Natural killer cell (primary cell): ENCODE measurements at regions not wholly inside any gene's neighbourhood (a gene's known extent, or its start where the extent isn't known, plus 50 kb on each side); places are given as distances from the start of the nearest gene placed in this dataset.
"Not testable (repeated sequence)": the region's sequence is repeated elsewhere in the genome, so short reads cannot be mapped to it uniquely, and the experiment has no call there.

ENCODE experiments used
- ATAC-seq, 3 donors: fragments of 150-1000 bp in 2 of 3; fragments of 200-7000 bp in 1 of 3; cut with Tn5 transposase; 1 replicate in 1 of 3; 2 replicates in 2 of 3; pipeline ENCODE4 v1.10.0; 2021; ENCODE audit warnings: mild to moderate bottlenecking in 2 of 3, moderate library complexity in 2 of 3
- DNase-seq, 2 donors: peaks; one replicate each; pipeline versions ENCODE4 v3.0.0 to v3.0.0-alpha.2; 2013 to 2021; ENCODE audit warnings: mixed read lengths in 1 of 2
- H3K27ac ChIP-seq: one replicate; pipeline ENCODE4 v1.5.1; 2013; ENCODE audit warnings: mild to moderate bottlenecking, low read length
- H3K27me3 ChIP-seq: one replicate; pipeline ENCODE4 v1.6.1; 2013; ENCODE audit warnings: low read length; ENCODE audit not compliant: control insufficient read depth, insufficient read depth
- H3K36me3 ChIP-seq: one replicate; pipeline ENCODE4 v1.6.1; 2013; ENCODE audit warnings: low read length; ENCODE audit not compliant: control insufficient read depth, insufficient read depth
- H3K4me1 ChIP-seq: one replicate; pipeline ENCODE4 v1.6.1; 2013; ENCODE audit warnings: low read length; ENCODE audit not compliant: control insufficient read depth, insufficient read depth
- H3K4me3 ChIP-seq: one replicate; pipeline ENCODE4 v1.5.1; 2013; ENCODE audit warnings: low read length
- H3K9me3 ChIP-seq: one replicate; pipeline ENCODE4 v1.6.1; 2013; ENCODE audit warnings: low read length; ENCODE audit not compliant: control insufficient read depth, insufficient read depth
- H3K27ac Mint-ChIP-seq, 2 donors: one replicate each; pipeline ENCODE4 v1.8.0; 2022; ENCODE audit warnings: mild to moderate bottlenecking in 2 of 2, mixed read lengths in 2 of 2, moderate library complexity in 1 of 2
- H3K27me3 Mint-ChIP-seq, 2 donors: one replicate each; pipeline ENCODE4 v1.8.0; 2022; ENCODE audit warnings: low read depth in 2 of 2, mixed read lengths in 2 of 2
- H3K36me3 Mint-ChIP-seq: one replicate; pipeline ENCODE4 v1.8.0; 2022; ENCODE audit warnings: mixed read lengths
- H3K4me1 Mint-ChIP-seq, 2 donors: one replicate each; pipeline ENCODE4 v1.8.0; 2022; ENCODE audit warnings: mixed read lengths in 2 of 2
- H3K4me3 Mint-ChIP-seq: one replicate; pipeline ENCODE4 v1.8.0; 2022; ENCODE audit warnings: mild to moderate bottlenecking, moderate library complexity, mixed read lengths
- H3K9me3 Mint-ChIP-seq, 2 donors: one replicate each; pipeline ENCODE4 v1.8.0; 2022; ENCODE audit warnings: mixed read lengths in 2 of 2
- WGBS: methylation state at CpG from one replicate; pipeline ENCODE4 v1.1.7; 2013; ENCODE audit warnings: missing lambda C conversion rate; ENCODE audit not compliant: insufficient coverage; 5-methylcytosine and 5-hydroxymethylcytosine counted together
- intact Hi-C: fragments of 100-400 bp; cut with micrococcal nuclease; formaldehyde crosslinking; loops from one replicate; pipeline ENCODE4 v1.14.2; 2022
- TF ChIP-seq, protein P1 (sequence below): fragments of 200-600 bp; IDR thresholded peaks from one replicate; pipeline ENCODE4 v1.8.0; 2022; ENCODE audit warnings: antibody characterized with exemption

DNA sequence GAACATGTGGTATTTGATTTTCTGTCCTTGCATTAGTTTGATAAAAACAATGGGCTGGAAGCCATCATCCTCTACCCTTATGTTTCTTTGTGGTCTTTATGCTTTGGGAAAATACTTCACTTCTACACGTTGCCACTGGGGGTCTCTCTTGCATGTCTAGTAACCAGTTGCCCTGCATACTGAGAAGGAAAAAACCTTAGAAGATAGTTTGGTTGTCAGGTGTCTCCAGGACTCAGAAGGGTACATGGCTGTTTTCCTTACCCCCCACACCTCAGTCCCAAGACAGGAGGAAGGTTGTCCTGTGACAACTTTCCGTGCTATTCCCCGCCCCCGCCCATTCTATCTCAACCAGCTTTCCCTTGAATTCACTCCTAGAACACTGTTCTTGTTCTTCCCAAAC is 62.1 kb upstream of the LANCL3 start:
- no peaks in the 10 kb centered on the region for H3K27me3 Mint-ChIP-seq
- no peak for ATAC-seq
- WGBS = 89% methylated on average over 3 of the region's 4 CpGs

DNA sequence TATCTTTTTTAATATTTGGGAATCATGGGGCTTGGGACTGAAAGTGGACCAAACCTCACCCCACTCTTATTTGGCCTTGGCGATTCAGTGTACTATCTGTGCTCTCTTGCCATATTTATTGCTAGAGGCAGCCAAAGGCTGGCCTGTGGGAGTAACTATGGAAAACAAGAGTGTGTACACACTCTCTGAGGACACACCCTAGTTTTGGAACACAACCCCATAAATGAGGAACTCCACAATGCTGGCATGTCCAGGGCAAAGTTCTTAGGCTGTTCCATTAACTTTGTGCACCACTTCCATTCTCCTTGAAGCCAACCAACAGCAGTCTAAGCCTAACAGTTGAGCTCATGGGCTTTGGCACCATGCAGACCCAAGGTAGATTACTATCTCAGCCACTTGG is 54.9 kb upstream of the LANCL3 start:
- H3K36me3 Mint-ChIP-seq, H3K4me1 ChIP-seq, intact Hi-C loops, H3K9me3 Mint-ChIP-seq, H3K4me3 Mint-ChIP-seq, H3K4me3 ChIP-seq, H3K27ac Mint-ChIP-seq, H3K27ac ChIP-seq, H3K36me3 ChIP-seq, ATAC-seq, H3K27me3 Mint-ChIP-seq, H3K4me1 Mint-ChIP-seq, H3K27me3 ChIP-seq, DNase-seq, H3K9me3 ChIP-seq: not testable (repeated sequence)
- WGBS = no CpG with 5 or more reads among the region's 1 CpG

More for the DNA sequence above, 62.1 kb upstream of the LANCL3 start:
- Mint-ChIP-seq H3K36me3 (no peaks in the 10 kb centered on the region), H3K27ac (no peak overlapping the region), H3K9me3 (no peaks in the 10 kb centered on the region), H3K4me3 (no peak overlapping the region), H3K4me1 (no peaks in the 10 kb centered on the region)
- no peak overlapping the region for H3K4me3 ChIP-seq
- no peaks in the 10 kb centered on the region for H3K27me3 ChIP-seq
- TF ChIP-seq, protein P1, sequence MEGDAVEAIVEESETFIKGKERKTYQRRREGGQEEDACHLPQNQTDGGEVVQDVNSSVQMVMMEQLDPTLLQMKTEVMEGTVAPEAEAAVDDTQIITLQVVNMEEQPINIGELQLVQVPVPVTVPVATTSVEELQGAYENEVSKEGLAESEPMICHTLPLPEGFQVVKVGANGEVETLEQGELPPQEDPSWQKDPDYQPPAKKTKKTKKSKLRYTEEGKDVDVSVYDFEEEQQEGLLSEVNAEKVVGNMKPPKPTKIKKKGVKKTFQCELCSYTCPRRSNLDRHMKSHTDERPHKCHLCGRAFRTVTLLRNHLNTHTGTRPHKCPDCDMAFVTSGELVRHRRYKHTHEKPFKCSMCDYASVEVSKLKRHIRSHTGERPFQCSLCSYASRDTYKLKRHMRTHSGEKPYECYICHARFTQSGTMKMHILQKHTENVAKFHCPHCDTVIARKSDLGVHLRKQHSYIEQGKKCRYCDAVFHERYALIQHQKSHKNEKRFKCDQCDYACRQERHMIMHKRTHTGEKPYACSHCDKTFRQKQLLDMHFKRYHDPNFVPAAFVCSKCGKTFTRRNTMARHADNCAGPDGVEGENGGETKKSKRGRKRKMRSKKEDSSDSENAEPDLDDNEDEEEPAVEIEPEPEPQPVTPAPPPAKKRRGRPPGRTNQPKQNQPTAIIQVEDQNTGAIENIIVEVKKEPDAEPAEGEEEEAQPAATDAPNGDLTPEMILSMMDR = no peak
- H3K4me1 ChIP-seq = no peaks in the 10 kb centered on the region
- H3K27ac ChIP-seq = no peak overlapping the region
- DNase-seq = peak in 1 of 2 donors; percentile 1
- H3K36me3 ChIP-seq = no peaks in the 10 kb centered on the region
- no peaks in the 10 kb centered on the region for H3K9me3 ChIP-seq
- intact Hi-C loops = loop anchor here (10.0 kb wide), 1 partner anchor 315 kb away; no protein-coding TSS in a partner anchor

DNA sequence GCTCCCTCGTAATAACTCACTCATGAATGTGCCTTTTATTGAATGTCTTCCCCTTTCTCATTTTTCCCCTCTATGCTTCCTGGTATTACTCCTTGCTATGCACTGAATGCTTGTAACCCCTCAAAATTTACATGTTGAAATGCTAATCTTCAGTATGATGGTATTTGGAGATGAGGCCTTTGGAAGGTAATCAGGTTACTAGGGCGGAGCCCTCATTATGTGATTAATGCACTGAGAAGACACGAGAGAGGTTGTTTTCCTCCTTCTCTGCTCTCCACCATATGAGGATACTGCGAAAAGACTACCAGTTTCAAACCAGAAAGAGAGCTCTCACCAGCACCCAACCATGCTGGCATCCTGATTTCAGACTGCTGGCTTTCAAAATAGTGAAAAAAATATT is 52.2 kb upstream of the LANCL3 start:
- H3K27me3 ChIP-seq, H3K36me3 ChIP-seq, ATAC-seq, H3K27ac Mint-ChIP-seq, H3K4me1 ChIP-seq, H3K9me3 ChIP-seq, DNase-seq, H3K4me3 Mint-ChIP-seq, H3K4me1 Mint-ChIP-seq, H3K9me3 Mint-ChIP-seq, H3K27ac ChIP-seq, H3K36me3 Mint-ChIP-seq, H3K27me3 Mint-ChIP-seq, intact Hi-C loops, H3K4me3 ChIP-seq: not testable (repeated sequence)
- WGBS = 86% methylated on average over 2 of the region's 4 CpGs

DNA sequence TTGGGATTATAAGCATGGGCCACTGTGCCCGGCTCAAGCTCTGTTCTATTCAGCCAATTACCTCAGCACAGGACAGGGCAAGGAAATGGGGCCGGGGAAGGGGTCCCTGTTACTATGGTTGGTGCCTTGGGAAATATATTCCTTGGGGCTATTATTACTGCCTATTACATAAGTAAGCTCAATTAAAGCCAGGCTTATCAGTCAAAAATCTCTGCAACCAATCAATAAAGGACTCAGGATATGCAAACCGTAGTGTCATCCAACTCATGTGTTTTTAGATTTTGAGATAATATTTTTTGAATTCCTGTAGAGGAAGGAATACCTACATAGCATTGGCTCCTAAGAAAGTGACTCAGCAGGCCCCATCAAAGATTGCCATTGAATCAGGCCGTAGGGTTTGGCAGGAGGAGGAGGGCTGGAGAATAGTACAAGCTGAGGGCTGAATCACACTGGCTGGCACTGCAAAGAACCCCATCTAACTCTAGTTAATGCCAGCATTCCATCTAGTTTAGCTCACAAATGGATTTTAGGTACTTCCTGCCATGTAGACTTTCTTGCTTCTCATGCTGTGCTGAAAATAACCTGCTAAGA is 50.5 kb upstream of the LANCL3 start:
- H3K4me1 Mint-ChIP-seq, H3K27ac Mint-ChIP-seq, H3K27me3 Mint-ChIP-seq, H3K36me3 ChIP-seq, DNase-seq, H3K4me1 ChIP-seq, H3K27ac ChIP-seq, H3K4me3 ChIP-seq, ATAC-seq, H3K27me3 ChIP-seq, H3K9me3 ChIP-seq, H3K36me3 Mint-ChIP-seq, H3K9me3 Mint-ChIP-seq, intact Hi-C loops, H3K4me3 Mint-ChIP-seq: not testable (repeated sequence)
- WGBS = no CpG with 5 or more reads among the region's 4 CpGs
